A673 (cell line): ENCODE measurements at regions not wholly inside any gene's neighbourhood (a gene's known extent, or its start where the extent isn't known, plus 50 kb on each side); places are given as distances from the start of the nearest gene placed in this dataset.
"Not testable (repeated sequence)": the region's sequence is repeated elsewhere in the genome, so short reads cannot be mapped to it uniquely, and the experiment has no call there.

Experiments used
- EZH2 ChIP-seq: fragments of 200-600 bp; sonication (generic); IDR thresholded peaks from 2 replicates; pipeline ENCODE4 v1.6.1; 2017; ENCODE audit warnings: borderline replicate concordance, low read depth, mild to moderate bottlenecking, mixed read lengths, antibody characterized with exemption, low read length; ENCODE audit not compliant: poor library complexity, severe bottlenecking
- TF ChIP-seq, protein P1 (sequence below): fragments of 300-800, 200-600 bp; sonication (generic); conservative IDR thresholded peaks from 2 replicates; pipeline ENCODE4 v1.5.1; 2017; ENCODE audit warnings: low read depth, mild to moderate bottlenecking, antibody characterized with exemption, low read length, moderate library complexity, mixed read lengths

DNA sequence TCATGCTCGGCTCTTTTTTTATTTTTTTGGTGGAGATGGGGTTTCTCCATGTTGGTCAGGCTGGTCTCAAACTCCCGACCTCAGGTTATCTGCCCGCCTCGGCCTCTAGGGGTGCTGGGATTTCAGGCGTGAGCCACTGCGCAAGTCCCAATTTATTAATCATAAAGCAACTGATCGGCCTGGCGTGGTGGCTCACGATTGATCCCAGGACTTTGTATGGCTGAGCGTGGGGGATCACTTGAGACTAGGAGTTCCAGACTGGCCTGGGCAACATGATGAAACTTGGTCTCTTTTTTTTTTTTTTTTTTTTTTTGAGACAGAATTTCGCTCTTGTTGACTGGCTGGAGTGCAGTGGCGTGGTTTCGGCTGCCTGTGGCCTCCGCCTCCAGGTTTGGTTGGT is 139.8 kb downstream of the GOLGA6L22 start:
- TF ChIP-seq, protein P1, sequence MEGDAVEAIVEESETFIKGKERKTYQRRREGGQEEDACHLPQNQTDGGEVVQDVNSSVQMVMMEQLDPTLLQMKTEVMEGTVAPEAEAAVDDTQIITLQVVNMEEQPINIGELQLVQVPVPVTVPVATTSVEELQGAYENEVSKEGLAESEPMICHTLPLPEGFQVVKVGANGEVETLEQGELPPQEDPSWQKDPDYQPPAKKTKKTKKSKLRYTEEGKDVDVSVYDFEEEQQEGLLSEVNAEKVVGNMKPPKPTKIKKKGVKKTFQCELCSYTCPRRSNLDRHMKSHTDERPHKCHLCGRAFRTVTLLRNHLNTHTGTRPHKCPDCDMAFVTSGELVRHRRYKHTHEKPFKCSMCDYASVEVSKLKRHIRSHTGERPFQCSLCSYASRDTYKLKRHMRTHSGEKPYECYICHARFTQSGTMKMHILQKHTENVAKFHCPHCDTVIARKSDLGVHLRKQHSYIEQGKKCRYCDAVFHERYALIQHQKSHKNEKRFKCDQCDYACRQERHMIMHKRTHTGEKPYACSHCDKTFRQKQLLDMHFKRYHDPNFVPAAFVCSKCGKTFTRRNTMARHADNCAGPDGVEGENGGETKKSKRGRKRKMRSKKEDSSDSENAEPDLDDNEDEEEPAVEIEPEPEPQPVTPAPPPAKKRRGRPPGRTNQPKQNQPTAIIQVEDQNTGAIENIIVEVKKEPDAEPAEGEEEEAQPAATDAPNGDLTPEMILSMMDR, result not testable (repeated sequence)
- not testable (repeated sequence) for TF ChIP-seq EZH2
